ENCODE measurements at regions not wholly inside any gene's neighbourhood (a gene's known extent, or its start where the extent isn't known, plus 50 kb on each side); places are given as distances from the start of the nearest gene placed in this dataset.

- H3K27me3 Mint-ChIP-seq, result no peaks in the 10 kb centered on the region
Observed at GRCh38 chrX:115940888-115941332, 229.6 kb upstream of the AGTR2 start.

GRCh38 chrX:115941388-115941787 is 229.2 kb upstream of the AGTR2 start:
- no peak overlapping the region for H3K4me3 Mint-ChIP-seq
- no peaks in the 10 kb centered on the region for H3K36me3 Mint-ChIP-seq (ENCODE audit: low read depth)
- ATAC-seq, result no peak
- H3K27ac Mint-ChIP-seq, result no peak overlapping the region
- no peak for DNase-seq
- H3K9me3 Mint-ChIP-seq, result no peaks in the 10 kb centered on the region
- no peaks in the 10 kb centered on the region for H3K27me3 Mint-ChIP-seq
- no peaks in the 10 kb centered on the region for H3K4me1 Mint-ChIP-seq

More at GRCh38 chrX:115940888-115941332, 229.6 kb upstream of the AGTR2 start:
- Mint-ChIP-seq H3K4me3 (no peak overlapping the region), H3K36me3 (ENCODE audit: low read depth) (no peaks in the 10 kb centered on the region), H3K27ac (no peak overlapping the region), H3K9me3 (no peaks in the 10 kb centered on the region), H3K4me1 (no peaks in the 10 kb centered on the region)
- DNase-seq, result no peak
- ATAC-seq, result no peak

GRCh38 chrX:115946059-115946458 is 224.5 kb upstream of the AGTR2 start:
- H3K27ac Mint-ChIP-seq, result no peak overlapping the region
- DNase-seq (no peak), ATAC-seq (no peak)
- H3K36me3 Mint-ChIP-seq (ENCODE audit: low read depth), result no peaks in the 10 kb centered on the region
- no peak overlapping the region for H3K4me3 Mint-ChIP-seq
- no peaks in the 10 kb centered on the region for H3K4me1 Mint-ChIP-seq
- no peaks in the 10 kb centered on the region for H3K9me3 Mint-ChIP-seq
- no peaks in the 10 kb centered on the region for H3K27me3 Mint-ChIP-seq

- no peaks in the 10 kb centered on the region for H3K36me3 Mint-ChIP-seq (ENCODE audit: low read depth)
- H3K9me3 Mint-ChIP-seq, result no peaks in the 10 kb centered on the region
- no peak overlapping the region for H3K27ac Mint-ChIP-seq
- no peak for DNase-seq
- no peaks in the 10 kb centered on the region for H3K27me3 Mint-ChIP-seq
- ATAC-seq, result no peak
- no peak overlapping the region for H3K4me3 Mint-ChIP-seq
- no peaks in the 10 kb centered on the region for H3K4me1 Mint-ChIP-seq
Observed at GRCh38 chrX:115948018-115948923, 222.3 kb upstream of the AGTR2 start.

GRCh38 chrX:115949900-115950822 is 220.4 kb upstream of the AGTR2 start:
- H3K9me3 Mint-ChIP-seq, result no peaks in the 10 kb centered on the region
- no peak overlapping the region for H3K27ac Mint-ChIP-seq
- H3K27me3 Mint-ChIP-seq, result no peaks in the 10 kb centered on the region
- DNase-seq (no peak), ATAC-seq (no peak)
- no peak overlapping the region for H3K4me3 Mint-ChIP-seq
- no peaks in the 10 kb centered on the region for H3K36me3 Mint-ChIP-seq (ENCODE audit: low read depth)
- no peaks in the 10 kb centered on the region for H3K4me1 Mint-ChIP-seq

- Mint-ChIP-seq H3K27me3 (no peaks in the 10 kb centered on the region), H3K36me3 (ENCODE audit: low read depth) (no peaks in the 10 kb centered on the region), H3K27ac (no peak overlapping the region), H3K4me1 (no peaks in the 10 kb centered on the region), H3K4me3 (no peak overlapping the region), H3K9me3 (no peaks in the 10 kb centered on the region)
- no peak for ATAC-seq
- DNase-seq, result no peak
Observed at GRCh38 chrX:115952417-115953092, 218.0 kb upstream of the AGTR2 start.

GRCh38 chrX:115957862-115958490 is 212.6 kb upstream of the AGTR2 start:
- no peak for DNase-seq
- ATAC-seq, result no peak
- no peaks in the 10 kb centered on the region for H3K36me3 Mint-ChIP-seq (ENCODE audit: low read depth)
- H3K4me3 Mint-ChIP-seq, result no peak overlapping the region
- H3K9me3 Mint-ChIP-seq, result no peaks in the 10 kb centered on the region
- no peak overlapping the region for H3K27ac Mint-ChIP-seq
- H3K4me1 Mint-ChIP-seq, result no peaks in the 10 kb centered on the region
- H3K27me3 Mint-ChIP-seq, result no peaks in the 10 kb centered on the region

GRCh38 chrX:115958687-115959359 is 211.7 kb upstream of the AGTR2 start:
- no peaks in the 10 kb centered on the region for H3K9me3 Mint-ChIP-seq
- H3K36me3 Mint-ChIP-seq (ENCODE audit: low read depth), result no peaks in the 10 kb centered on the region
- DNase-seq (no peak), ATAC-seq (no peak)
- H3K4me3 Mint-ChIP-seq, result no peak overlapping the region
- H3K27ac Mint-ChIP-seq, result no peak overlapping the region
- H3K27me3 Mint-ChIP-seq, result no peaks in the 10 kb centered on the region
- no peaks in the 10 kb centered on the region for H3K4me1 Mint-ChIP-seq

- no peak for DNase-seq
- Mint-ChIP-seq H3K4me3 (no peak overlapping the region), H3K9me3 (no peaks in the 10 kb centered on the region), H3K27me3 (no peaks in the 10 kb centered on the region), H3K36me3 (ENCODE audit: low read depth) (no peaks in the 10 kb centered on the region), H3K27ac (no peak overlapping the region), H3K4me1 (no peaks in the 10 kb centered on the region)
- no peak for ATAC-seq
Observed at GRCh38 chrX:115960440-115961084, 210.0 kb upstream of the AGTR2 start.

GRCh38 chrX:115966920-115967319 is 203.6 kb upstream of the AGTR2 start:
- Mint-ChIP-seq H3K27ac (no peak overlapping the region), H3K27me3 (peaks cover 5% of the 10 kb centered on the region), H3K36me3 (ENCODE audit: low read depth) (no peaks in the 10 kb centered on the region), H3K9me3 (no peaks in the 10 kb centered on the region), H3K4me1 (no peaks in the 10 kb centered on the region), H3K4me3 (no peak overlapping the region)
- ATAC-seq, result no peak
- no peak for DNase-seq

- Mint-ChIP-seq H3K36me3 (ENCODE audit: low read depth) (no peaks in the 10 kb centered on the region), H3K27ac (no peak overlapping the region), H3K4me1 (no peaks in the 10 kb centered on the region), H3K27me3 (peaks cover 5% of the 10 kb centered on the region), H3K9me3 (no peaks in the 10 kb centered on the region), H3K4me3 (no peak overlapping the region)
- ATAC-seq (no peak), DNase-seq (no peak)
Observed at GRCh38 chrX:115968436-115969252, 201.9 kb upstream of the AGTR2 start.

GRCh38 chrX:115970718-115971117 is 199.8 kb upstream of the AGTR2 start:
- H3K27me3 Mint-ChIP-seq, result peaks cover 5% of the 10 kb centered on the region
- H3K36me3 Mint-ChIP-seq (ENCODE audit: low read depth), result no peaks in the 10 kb centered on the region
- peaks cover 4% of the 10 kb centered on the region for H3K9me3 Mint-ChIP-seq
- H3K4me1 Mint-ChIP-seq, result no peaks in the 10 kb centered on the region
- ATAC-seq, result no peak
- H3K27ac Mint-ChIP-seq, result no peak overlapping the region
- H3K4me3 Mint-ChIP-seq, result no peak overlapping the region
- DNase-seq, result no peak

GRCh38 chrX:115972717-115973116 is 197.8 kb upstream of the AGTR2 start:
- peaks cover 5% of the 10 kb centered on the region for H3K27me3 Mint-ChIP-seq
- DNase-seq, result no peak
- no peak overlapping the region for H3K27ac Mint-ChIP-seq
- peaks cover 4% of the 10 kb centered on the region for H3K9me3 Mint-ChIP-seq
- H3K4me3 Mint-ChIP-seq, result no peak overlapping the region
- H3K36me3 Mint-ChIP-seq (ENCODE audit: low read depth), result no peaks in the 10 kb centered on the region
- no peaks in the 10 kb centered on the region for H3K4me1 Mint-ChIP-seq
- no peak for ATAC-seq
